ENCODE measurements at regions not wholly inside any gene's neighbourhood (a gene's known extent, or its start where the extent isn't known, plus 50 kb on each side); places are given as distances from the start of the nearest gene placed in this dataset.

GRCh38 chr4:18518098-18518497 lies 496.5 kb upstream of the LCORL start:
- TF ChIP-seq POLR2A (IDR thresholded peaks at IDR 0.05) (no peak), CTCF (IDR thresholded peaks at IDR 0.05) (no peak)
